HepG2 (cell line): ENCODE measurements at regions not wholly inside any gene's neighbourhood (a gene's known extent, or its start where the extent isn't known, plus 50 kb on each side); places are given as distances from the start of the nearest gene placed in this dataset.

Experiments
- ATAC-seq: fragments of 200-7000 bp; cut with Tn5 transposase; 3 replicates; pipeline ENCODE4 v1.9.1; 2020; ENCODE audit warnings: mild to moderate bottlenecking, moderate library complexity
- BruUV-seq: library from RNA; stranded (reverse); fragments of 400-500 nt; replicated peaks from 2 replicates; lab custom pipeline; 2021; lab: Mats Ljungman, UMichigan
- CTCF ChIA-PET: fragments of 300-600 bp; formaldehyde crosslinking; extraction: SDS; loops from one replicate; lab custom pipeline; 2021; ENCODE audit warnings: low total read pairs, inconsistent platforms, low intra/inter-chr PET ratio; lab: Yijun Ruan, JAX
- POLR2A ChIA-PET: fragments of 350-600 bp; sonication (Branson Sonifier 250); formaldehyde crosslinking; loops from one replicate; lab custom pipeline; 2020; ENCODE audit warnings: antibody characterized with exemption, inconsistent platforms; lab: Yijun Ruan, JAX
- DNase-seq: peaks from one replicate; pipeline ENCODE4 v3.0.0-alpha.2; 2015; ENCODE audit warnings: low spot score
- FAIRE-seq: peaks from 3 replicates; lab custom pipeline; 2011; peaks lifted over from hg19 to GRCh38; lab: Jason Lieb, UNC
- H2AFZ ChIP-seq: one replicate; pipeline ENCODE4 v1.6.1; 2011; ENCODE audit warnings: low read length, inconsistent platforms
- H3K27ac ChIP-seq: fragments of 300-600 bp; 3 replicates; pipeline ENCODE4 v1.8.0; 2011; ENCODE audit warnings: mixed run types, mild to moderate bottlenecking, mixed read lengths, low read length, inconsistent platforms; ENCODE audit not compliant: insufficient read depth; ENCODE audit errors: extremely low read length
- H3K27me3 ChIP-seq, 2 experiments: fragments of 200-600 bp in 1 of 2; 2 replicates in 1 of 2; 3 replicates in 1 of 2; pipeline versions ENCODE4 v1.6.0 to v1.8.0; 2011; ENCODE audit warnings: low read length in 2 of 2, mild to moderate bottlenecking in 2 of 2, moderate library complexity in 2 of 2, inconsistent platforms in 1 of 2; ENCODE audit not compliant: insufficient read depth in 2 of 2, control insufficient read depth in 1 of 2
- H3K36me3 ChIP-seq, 2 experiments: fragments of 200-600 bp in 1 of 2; replicated peaks in 1 of 2; 2 replicates in 1 of 2; 3 replicates in 1 of 2; pipeline versions ENCODE4 v1.5.1 to v1.8.0; 2011; ENCODE audit warnings: low read length in 2 of 2, inconsistent platforms in 1 of 2; ENCODE audit not compliant: insufficient read depth in 2 of 2, control insufficient read depth in 1 of 2
- H3K4me1 ChIP-seq: 2 replicates; pipeline ENCODE4 v1.5.1; 2012; ENCODE audit warnings: low read length, inconsistent platforms; ENCODE audit not compliant: insufficient read depth
- H3K4me2 ChIP-seq: 2 replicates; pipeline ENCODE4 v1.6.0; 2011; ENCODE audit warnings: low read depth, low read length, inconsistent platforms
- H3K4me3 ChIP-seq, 3 experiments: fragments of 200-600 bp in 1 of 3; sonication (generic), shearing (Covaris generic) in 1 of 3; replicated peaks in 1 of 3; 2 replicates each; pipeline ENCODE4 v1.5.1; 2011 to 2016; ENCODE audit warnings: low read length in 3 of 3, inconsistent platforms in 2 of 3, low read depth in 2 of 3, mild to moderate bottlenecking in 2 of 3, control low read depth in 1 of 3, mixed read lengths in 1 of 3; ENCODE audit not compliant: insufficient read depth in 1 of 3
- H3K79me2 ChIP-seq: one replicate; pipeline ENCODE4 v1.6.1; 2011; ENCODE audit warnings: low read length, inconsistent platforms; ENCODE audit not compliant: insufficient read depth
- H3K9ac ChIP-seq: 2 replicates; pipeline ENCODE4 v1.6.0; 2011; ENCODE audit warnings: mild to moderate bottlenecking, low read depth, low read length, inconsistent platforms; ENCODE audit not compliant: insufficient read depth
- H3K9me3 ChIP-seq: 2 replicates; pipeline ENCODE4 v1.5.1; 2012; ENCODE audit warnings: mild to moderate bottlenecking, low read length
- H4K20me1 ChIP-seq: 2 replicates; pipeline ENCODE4 v1.6.0; 2011; ENCODE audit warnings: inconsistent platforms, mild to moderate bottlenecking, low read length, moderate library complexity; ENCODE audit not compliant: insufficient read depth
- EP300 ChIP-seq, 3 experiments: sonication (generic) in 1 of 3; formaldehyde crosslinking in 1 of 3; IDR thresholded peaks; 2 replicates each; pipeline versions ENCODE4 v1.5.1 to v1.6.1; 2011 to 2020; ENCODE audit warnings: low read depth in 2 of 3, low read length in 2 of 3, borderline replicate concordance in 1 of 3, improper control_type of control experiment in 1 of 3, mild to moderate bottlenecking in 1 of 3, missing genetic modification reagents in 1 of 3, moderate library complexity in 1 of 3
- GATAD2A ChIP-seq: IDR thresholded peaks from 2 replicates; pipeline ENCODE4 v1.6.1; 2016
- HNRNPL ChIP-seq: fragments of 200-400 bp; formaldehyde crosslinking; IDR thresholded peaks from 2 replicates; pipeline ENCODE4 v1.6.1; 2017; ENCODE audit warnings: mild to moderate bottlenecking, low read depth, low read length
- KMT2A ChIP-seq: sonication (generic); formaldehyde crosslinking; IDR thresholded peaks from 2 replicates; pipeline ENCODE4 v1.4.0; 2020; ENCODE audit warnings: missing genetic modification reagents
- MAFK ChIP-seq, 2 experiments: IDR thresholded peaks in 1 of 2; conservative IDR thresholded peaks in 1 of 2; 2 replicates each; pipeline ENCODE4 v1.6.1; 2011; ENCODE audit warnings: improper control_type of control experiment in 2 of 2, low read length in 2 of 2
- NCOA2 ChIP-seq: sonication (generic); formaldehyde crosslinking; IDR thresholded peaks from 2 replicates; pipeline ENCODE4 v1.8.0; 2022; ENCODE audit warnings: inconsistent platforms
- RXRB ChIP-seq: IDR thresholded peaks from 2 replicates; pipeline ENCODE4 v1.6.1; 2016; ENCODE audit warnings: borderline replicate concordance, missing genetic modification reagents, missing compliant biosample characterization
- SMAD9 ChIP-seq: sonication (generic); formaldehyde crosslinking; IDR thresholded peaks from 2 replicates; pipeline ENCODE4 v1.5.1; 2020; ENCODE audit warnings: mild to moderate bottlenecking, missing genetic modification reagents
- ZBTB3 ChIP-seq: sonication (generic); formaldehyde crosslinking; IDR thresholded peaks from 2 replicates; pipeline ENCODE4 v1.4.0; 2020; ENCODE audit warnings: low read depth, mild to moderate bottlenecking, moderate library complexity, missing genetic modification reagents, borderline replicate concordance
- ZBTB8A ChIP-seq: sonication (generic); formaldehyde crosslinking; IDR thresholded peaks from 2 replicates; pipeline ENCODE4 v1.4.0; 2020; ENCODE audit warnings: mild to moderate bottlenecking, low read depth, missing genetic modification reagents, borderline replicate concordance
- ZFX ChIP-seq: sonication (generic); formaldehyde crosslinking; IDR thresholded peaks from 2 replicates; pipeline ENCODE4 v1.4.0; 2020; ENCODE audit warnings: mild to moderate bottlenecking, low read depth, missing genetic modification reagents, moderate library complexity
- ZNF180 ChIP-seq: sonication (generic); formaldehyde crosslinking; IDR thresholded peaks from 2 replicates; pipeline ENCODE4 v1.4.0; 2020; ENCODE audit warnings: low read depth, missing genetic modification reagents, borderline replicate concordance
- ZNF546 ChIP-seq: sonication (generic); formaldehyde crosslinking; conservative IDR thresholded peaks from 2 replicates; pipeline ENCODE4 v1.8.1; 2023; ENCODE audit warnings: mild to moderate bottlenecking, missing genetic modification reagents
- ZNF572 ChIP-seq: sonication (generic); formaldehyde crosslinking; IDR thresholded peaks from 2 replicates; pipeline ENCODE4 v1.5.1; 2020; ENCODE audit warnings: mild to moderate bottlenecking, missing genetic modification reagents
- ZNF709 ChIP-seq: sonication (generic); formaldehyde crosslinking; IDR thresholded peaks from 2 replicates; pipeline ENCODE4 v1.5.0; 2020; ENCODE audit warnings: mild to moderate bottlenecking, missing genetic modification reagents
- ZNF749 ChIP-seq: sonication (generic); formaldehyde crosslinking; IDR thresholded peaks from 2 replicates; pipeline ENCODE4 v1.8.0; 2022; ENCODE audit warnings: mild to moderate bottlenecking, missing genetic modification reagents, moderate library complexity, borderline replicate concordance
- ZNF780A ChIP-seq: sonication (generic); formaldehyde crosslinking; IDR thresholded peaks from 2 replicates; pipeline ENCODE4 v1.8.0; 2022; ENCODE audit warnings: mild to moderate bottlenecking, missing genetic modification reagents, moderate library complexity
- WGBS: methylation state at CpG from one replicate; pipeline ENCODE4 v1.1.6; 2017; ENCODE audit warnings: low lambda C conversion rate; 5-methylcytosine and 5-hydroxymethylcytosine counted together
- in situ Hi-C: cut with HindIII; loops from 2 replicates; pipeline ENCODE4 v1.10.0; 2017; ENCODE audit warnings: low pct_unique_long_range_greater_than_20kb; ENCODE audit not compliant: extremely low pct_ligation_motif_present
- intact Hi-C: fragments of 100-400 bp; cut with micrococcal nuclease; formaldehyde crosslinking; loops from one replicate; pipeline ENCODE4 v1.10.0; 2022; ENCODE audit not compliant: unreplicated experiment
- TF ChIP-seq, protein P1 (sequence below): sonication (generic); formaldehyde crosslinking; IDR thresholded peaks from 2 replicates; pipeline ENCODE4 v1.4.0; 2020; ENCODE audit warnings: missing genetic modification reagents, borderline replicate concordance

DNA sequence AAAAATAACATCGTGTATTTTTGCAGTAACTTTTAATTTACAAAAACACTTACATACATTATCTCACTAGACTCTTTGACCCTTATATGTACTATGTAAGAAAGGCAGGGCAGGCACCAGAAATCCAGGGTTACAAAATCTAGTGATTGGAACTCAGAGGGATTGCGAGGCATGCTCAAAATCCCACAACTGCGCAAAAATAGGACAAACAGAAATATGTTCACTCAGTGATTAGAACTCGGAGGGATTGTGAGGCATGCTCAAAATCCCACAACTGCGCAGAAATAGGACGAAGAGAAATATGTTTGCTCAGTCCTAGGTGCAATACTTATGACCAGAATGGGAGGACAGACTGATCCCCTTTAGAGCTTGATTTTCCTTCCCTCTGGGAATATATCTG is 79.2 kb upstream of the TGFBR2 start:
- FAIRE-seq, result no peak
- 92% methylated on average over 6 of the region's 6 CpGs for WGBS
- CTCF ChIA-PET, result no interaction called here

DNA sequence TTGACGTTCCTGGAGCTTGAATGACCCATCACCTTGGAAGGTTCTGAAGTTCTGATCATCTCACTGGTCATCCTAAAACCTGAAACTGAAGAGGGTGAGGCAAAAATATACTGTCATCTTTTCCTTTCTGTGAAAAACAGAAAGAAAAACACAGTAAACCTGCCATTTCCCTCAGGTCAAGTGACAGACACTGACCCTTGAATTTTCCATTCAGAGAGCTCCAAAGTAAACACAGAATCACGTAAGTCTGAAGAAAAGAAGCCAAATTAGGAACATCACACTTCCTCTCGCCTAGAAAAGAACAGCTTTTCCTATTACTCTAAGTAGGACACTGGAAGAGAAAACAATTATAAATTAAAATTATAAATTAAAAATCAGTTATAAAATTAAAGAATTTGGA is 78.7 kb upstream of the TGFBR2 start:
- H3K27ac ChIP-seq, result no peak overlapping the region
- BruUV-seq, result no TSS peak
- no peaks in the 10 kb centered on the region for H3K27me3 ChIP-seq
- in situ Hi-C loops (no loop called here), intact Hi-C loops (no loop called here)
- no peak for ATAC-seq
- H3K4me3 ChIP-seq, result no peak overlapping the region
- H3K36me3 ChIP-seq, result no peaks in the 10 kb centered on the region
- DNase-seq, result no peak
- H3K79me2 ChIP-seq, result no peaks in the 10 kb centered on the region
- no peaks in the 10 kb centered on the region for H3K9me3 ChIP-seq
- H3K4me2 ChIP-seq, result peak overlapping the region; percentile 28
- H2AFZ ChIP-seq, result no peak overlapping the region
- H3K9ac ChIP-seq, result peak overlapping the region; percentile 24
- H3K4me1 ChIP-seq, result peaks cover 34% of the 10 kb centered on the region
- CTCF ChIA-PET, result no interaction called here
- WGBS, result 34% methylated on average over 3 of the region's 3 CpGs
- H4K20me1 ChIP-seq, result no peaks in the 10 kb centered on the region
- no peak for FAIRE-seq
- POLR2A ChIA-PET, result interaction anchor here (1.3 kb wide), 1 partner anchor 79 kb away, joined by 4 read pairs; the partner anchor contains the start of gene TGFBR2
- TF ChIP-seq ZNF749 (CRISPR knock-in tag) (no peak), ZBTB8A (CRISPR knock-in tag) (no peak), SMAD9 (CRISPR knock-in tag) (no peak), ZNF709 (CRISPR knock-in tag) (no peak), HNRNPL (no peak), MAFK (conservative IDR thresholded peaks at IDR 0.05 in 1 of 2, IDR thresholded peaks at IDR 0.05 in 1 of 2; ENCODE audit: low read length in 2 of 2) (no peak), ZNF572 (CRISPR knock-in tag) (no peak), EP300 (IDR thresholded peaks at IDR 0.05; ENCODE audit: low read depth in 2 of 2, low read length in 2 of 2) (peak in 1 of 2 experiments; percentile 12; a peak in 1 of 4 replicates), EP300 (CRISPR knock-in tag; IDR thresholded peaks at IDR 0.05; ENCODE audit: borderline replicate concordance) (no peak), GATAD2A (0 out of 2 replicates have a peak, but pooled peaks have one; percentile 16), ZBTB3 (CRISPR knock-in tag) (no peak), NCOA2 (CRISPR knock-in tag) (no peak), ZNF180 (CRISPR knock-in tag) (no peak), RXRB (CRISPR knock-in tag) (0 out of 2 replicates have a peak, but pooled peaks have one; percentile 25)

More for the DNA sequence above, 79.2 kb upstream of the TGFBR2 start:
- no TSS peak for BruUV-seq
- peak overlapping the region; percentile 28; the same call in 1 of the 2 replicates for H3K4me2 ChIP-seq
- no peaks in the 10 kb centered on the region for H3K36me3 ChIP-seq
- H3K27me3 ChIP-seq, result no peaks in the 10 kb centered on the region
- H3K9me3 ChIP-seq, result no peaks in the 10 kb centered on the region
- H3K9ac ChIP-seq, result peak overlapping the region; percentile 24
- H3K4me3 ChIP-seq, result no peak overlapping the region
- POLR2A ChIA-PET, result no interaction called here
- H3K4me1 ChIP-seq, result peaks cover 34% of the 10 kb centered on the region
- no peak for DNase-seq
- H4K20me1 ChIP-seq, result no peaks in the 10 kb centered on the region
- intact Hi-C loops (no loop called here), in situ Hi-C loops (no loop called here)
- no peak overlapping the region for H2AFZ ChIP-seq
- no peak for ATAC-seq
- no peak overlapping the region for H3K27ac ChIP-seq
- no peaks in the 10 kb centered on the region for H3K79me2 ChIP-seq
- TF ChIP-seq ZNF780A, result no peak
- TF ChIP-seq ZFX, result no peak
- TF ChIP-seq, protein P1, sequence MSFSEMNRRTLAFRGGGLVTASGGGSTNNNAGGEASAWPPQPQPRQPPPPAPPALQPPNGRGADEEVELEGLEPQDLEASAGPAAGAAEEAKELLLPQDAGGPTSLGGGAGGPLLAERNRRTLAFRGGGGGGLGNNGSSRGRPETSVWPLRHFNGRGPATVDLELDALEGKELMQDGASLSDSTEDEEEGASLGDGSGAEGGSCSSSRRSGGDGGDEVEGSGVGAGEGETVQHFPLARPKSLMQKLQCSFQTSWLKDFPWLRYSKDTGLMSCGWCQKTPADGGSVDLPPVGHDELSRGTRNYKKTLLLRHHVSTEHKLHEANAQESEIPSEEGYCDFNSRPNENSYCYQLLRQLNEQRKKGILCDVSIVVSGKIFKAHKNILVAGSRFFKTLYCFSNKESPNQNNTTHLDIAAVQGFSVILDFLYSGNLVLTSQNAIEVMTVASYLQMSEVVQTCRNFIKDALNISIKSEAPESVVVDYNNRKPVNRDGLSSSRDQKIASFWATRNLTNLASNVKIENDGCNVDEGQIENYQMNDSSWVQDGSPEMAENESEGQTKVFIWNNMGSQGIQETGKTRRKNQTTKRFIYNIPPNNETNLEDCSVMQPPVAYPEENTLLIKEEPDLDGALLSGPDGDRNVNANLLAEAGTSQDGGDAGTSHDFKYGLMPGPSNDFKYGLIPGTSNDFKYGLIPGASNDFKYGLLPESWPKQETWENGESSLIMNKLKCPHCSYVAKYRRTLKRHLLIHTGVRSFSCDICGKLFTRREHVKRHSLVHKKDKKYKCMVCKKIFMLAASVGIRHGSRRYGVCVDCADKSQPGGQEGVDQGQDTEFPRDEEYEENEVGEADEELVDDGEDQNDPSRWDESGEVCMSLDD (CRISPR knock-in tag), result no peak
- TF ChIP-seq KMT2A (CRISPR knock-in tag), result no peak
- TF ChIP-seq ZNF546 (CRISPR knock-in tag), result no peak
